ENCODE measurements at regions not wholly inside any gene's neighbourhood (a gene's known extent, or its start where the extent isn't known, plus 50 kb on each side); places are given as distances from the start of the nearest gene placed in this dataset.

GRCh38 chr2:103012590-103012989 is 250.8 kb downstream of the TMEM182 start:
- TF ChIP-seq CTCF (IDR thresholded peaks at IDR 0.05) (no peak), POLR2A (IDR thresholded peaks at IDR 0.05) (no peak), POLR2AphosphoS5 (IDR thresholded peaks at IDR 0.05) (no peak)

All from gastroesophageal sphincter (tissue), 3 donors.